HG02571 (cell line): ENCODE measurements at regions not wholly inside any gene's neighbourhood (a gene's known extent, or its start where the extent isn't known, plus 50 kb on each side); places are given as distances from the start of the nearest gene placed in this dataset.

Experiments used
- ATAC-seq: cut with Tn5 transposase; IDR thresholded peaks from one replicate; pipeline ENCODE4 v1.9.1; 2021; ENCODE audit warnings: mild to moderate bottlenecking, moderate library complexity; ENCODE audit not compliant: unreplicated experiment

DNA sequence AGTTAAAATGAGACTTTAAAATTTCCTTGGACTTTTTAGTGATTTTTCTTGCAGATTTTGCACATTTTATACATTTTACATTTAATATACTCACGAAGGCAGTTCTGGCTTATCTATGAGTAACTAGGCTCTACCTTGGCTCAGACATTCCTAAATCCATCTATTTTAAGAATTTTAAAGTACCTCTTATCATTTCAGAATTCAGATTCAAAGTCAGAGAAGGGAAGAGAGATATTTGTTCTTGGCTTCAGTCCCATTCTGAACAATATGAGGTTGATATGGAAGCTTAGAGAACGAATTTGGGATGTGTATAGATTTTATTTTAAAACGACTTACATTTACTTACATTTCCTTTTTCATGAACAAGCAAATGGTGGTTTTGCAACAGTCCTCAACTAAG is 230.2 kb downstream of the LMO4 start:
- ATAC-seq, result no peak

DNA sequence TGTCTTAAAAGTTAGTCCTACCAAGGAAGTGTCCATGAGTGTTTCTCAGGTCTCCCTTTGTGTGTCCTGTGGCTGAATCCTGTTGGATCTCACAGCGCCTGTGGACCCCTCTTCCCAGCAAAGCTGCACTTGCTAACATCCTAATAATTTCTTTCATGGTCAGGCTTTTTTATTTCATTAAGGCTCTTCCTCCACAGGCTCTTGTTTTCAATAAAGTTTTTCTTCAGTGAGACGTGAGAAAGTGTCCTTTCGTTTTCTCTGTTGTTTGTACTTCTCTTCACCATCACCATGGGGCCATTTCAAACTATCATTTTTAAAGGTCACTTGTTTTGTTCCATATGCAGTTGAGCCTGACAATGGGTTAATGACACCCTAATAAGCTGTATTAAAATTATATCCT is 231.5 kb downstream of the LMO4 start:
- no peak for ATAC-seq

DNA sequence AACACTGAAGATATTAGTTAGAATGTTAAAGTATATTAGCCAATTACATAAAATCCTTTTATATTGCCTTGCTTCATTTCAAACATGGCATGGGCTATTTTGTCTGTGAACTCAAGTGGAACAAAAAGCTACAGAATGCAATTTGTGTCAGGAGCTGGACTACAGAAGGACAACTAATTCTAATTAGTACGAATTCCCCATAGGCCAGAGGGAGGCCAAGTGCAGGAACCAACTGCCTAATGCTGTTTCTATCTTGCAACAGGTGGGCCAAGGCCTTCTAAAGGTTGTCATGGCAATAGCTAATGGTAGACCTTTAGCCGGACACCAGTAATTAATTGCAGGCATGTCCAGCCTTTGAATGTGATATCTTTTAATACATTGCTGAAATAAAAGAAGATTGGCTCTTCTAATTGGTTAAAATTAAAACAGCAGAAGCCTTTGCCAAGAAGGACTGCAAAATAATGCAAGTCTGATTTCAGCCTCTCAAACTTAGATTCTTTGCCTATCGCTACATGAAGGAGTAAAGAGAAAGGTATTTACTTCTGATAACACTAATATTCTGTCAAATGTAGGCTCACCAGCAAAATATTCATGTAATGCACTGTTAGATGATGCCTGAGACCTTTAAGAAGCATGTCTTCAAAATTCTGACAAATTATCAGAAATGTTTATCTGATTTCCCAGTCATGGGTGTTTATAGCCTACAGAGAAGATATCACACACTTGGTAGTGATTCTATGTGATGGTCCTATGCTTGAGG is 232.1 kb downstream of the LMO4 start:
- ATAC-seq, result no peak

DNA sequence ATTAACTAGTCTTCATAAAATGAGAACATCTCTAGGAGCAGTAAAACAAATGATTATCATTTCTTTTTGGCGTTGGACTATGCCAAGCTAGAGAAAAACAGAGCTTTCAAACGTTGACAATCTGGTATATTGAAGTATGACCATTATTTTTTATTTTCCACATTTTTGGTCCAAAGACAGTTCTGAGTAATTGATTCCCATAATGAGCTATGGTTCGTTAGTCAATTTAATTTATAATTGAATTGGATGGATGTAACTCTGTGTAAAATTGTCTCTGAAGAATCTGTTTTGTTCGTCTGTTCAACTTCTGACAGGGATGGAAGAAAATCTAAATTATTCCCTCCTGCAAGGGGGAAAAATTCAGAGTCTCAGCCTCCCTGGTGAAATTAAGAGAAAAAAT is 234.5 kb downstream of the LMO4 start:
- ATAC-seq, result no peak

DNA sequence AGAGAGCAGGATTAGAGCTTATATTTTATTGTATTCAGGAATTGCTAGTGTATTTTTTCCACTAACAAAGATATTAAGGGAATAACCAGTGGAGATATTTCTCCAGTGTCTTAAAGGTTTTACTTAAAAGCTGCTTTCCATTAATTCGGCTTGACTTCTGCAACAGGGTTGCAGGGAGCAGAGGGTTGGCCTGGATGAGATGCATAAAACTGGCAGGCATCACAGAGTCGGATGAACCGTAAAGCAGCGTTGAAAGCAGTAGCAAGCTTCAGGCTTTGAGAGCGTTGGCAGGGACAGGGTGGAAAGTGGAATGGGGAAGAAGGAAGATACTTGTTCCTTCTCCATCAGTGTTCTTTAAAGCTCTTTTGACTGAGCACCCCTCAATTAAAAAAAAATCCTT is 237.2 kb downstream of the LMO4 start:
- no peak for ATAC-seq

DNA sequence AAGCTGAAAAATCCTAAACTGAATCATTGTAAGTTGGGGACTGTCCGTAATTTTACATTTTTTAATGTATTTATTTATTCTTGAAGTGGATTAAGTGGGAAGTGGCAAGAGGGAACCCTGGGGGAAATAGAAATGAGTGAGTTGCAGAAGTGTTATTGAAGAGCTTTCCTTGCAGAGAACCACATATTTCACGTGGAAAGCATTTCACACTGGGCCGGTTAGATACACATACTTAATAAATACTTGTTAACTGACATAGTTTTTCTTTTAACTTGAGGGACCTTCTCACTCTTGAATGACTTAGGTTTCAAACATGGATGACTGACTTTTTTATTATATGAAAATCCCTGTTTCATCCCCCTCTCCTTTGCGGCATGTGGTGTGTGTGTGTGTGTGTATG is 239.3 kb downstream of the LMO4 start:
- ATAC-seq, result no peak

DNA sequence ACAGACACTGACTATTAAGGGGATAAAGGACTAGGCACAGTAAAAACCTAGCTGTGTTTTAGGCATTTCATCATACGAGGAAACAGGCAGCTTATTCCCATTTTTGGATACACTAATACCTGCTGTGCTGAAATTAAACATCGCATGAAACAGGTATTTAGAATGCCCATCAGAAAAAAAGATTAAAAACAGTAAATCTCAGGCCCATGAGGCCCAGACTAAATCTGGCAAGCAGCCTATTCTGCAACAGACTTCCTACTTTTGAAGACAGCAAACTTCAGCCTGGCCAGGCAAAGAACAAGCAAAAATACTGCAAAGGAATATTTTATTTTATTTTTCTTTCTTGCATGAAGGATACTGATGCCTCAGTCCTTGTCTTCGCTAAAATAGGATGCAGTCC is 240.2 kb downstream of the LMO4 start:
- ATAC-seq, result no peak

DNA sequence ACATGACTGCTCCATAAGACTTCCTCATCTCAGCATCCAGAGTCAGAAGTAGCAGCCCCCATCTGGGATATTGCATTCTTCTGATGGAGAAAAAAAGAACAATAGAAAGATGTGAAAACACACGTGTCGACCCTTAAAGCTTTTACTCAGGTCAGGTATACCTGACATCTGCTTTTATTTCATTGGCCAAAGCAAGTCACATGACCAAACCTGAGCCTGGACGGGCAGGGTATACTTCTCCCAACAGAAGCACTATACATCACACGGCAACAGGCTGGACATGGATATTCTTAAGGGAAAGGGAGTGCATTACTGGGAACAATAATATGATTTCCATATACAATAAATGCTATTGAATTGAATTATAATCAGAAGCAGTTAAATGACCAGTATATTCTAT is 243.3 kb downstream of the LMO4 start:
- ATAC-seq, result no peak

DNA sequence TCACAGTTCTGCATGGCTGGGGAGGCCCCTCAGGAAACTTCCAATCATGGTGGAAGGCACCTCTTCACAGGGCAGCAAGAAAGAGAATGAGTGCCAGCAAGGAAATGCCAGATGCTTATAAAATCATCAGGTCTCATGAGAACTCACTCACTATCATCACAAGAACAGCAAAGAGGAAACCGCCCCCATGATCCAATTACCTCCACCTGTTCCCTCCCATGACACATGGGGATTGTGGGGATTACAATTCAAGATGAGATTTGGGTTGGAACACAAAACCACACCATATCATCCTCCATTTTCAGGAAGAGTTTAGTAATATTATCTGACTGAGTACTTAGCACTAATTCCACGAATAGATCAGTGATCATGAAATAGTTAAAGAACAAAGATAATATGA is 244.2 kb downstream of the LMO4 start:
- ATAC-seq, result no peak

DNA sequence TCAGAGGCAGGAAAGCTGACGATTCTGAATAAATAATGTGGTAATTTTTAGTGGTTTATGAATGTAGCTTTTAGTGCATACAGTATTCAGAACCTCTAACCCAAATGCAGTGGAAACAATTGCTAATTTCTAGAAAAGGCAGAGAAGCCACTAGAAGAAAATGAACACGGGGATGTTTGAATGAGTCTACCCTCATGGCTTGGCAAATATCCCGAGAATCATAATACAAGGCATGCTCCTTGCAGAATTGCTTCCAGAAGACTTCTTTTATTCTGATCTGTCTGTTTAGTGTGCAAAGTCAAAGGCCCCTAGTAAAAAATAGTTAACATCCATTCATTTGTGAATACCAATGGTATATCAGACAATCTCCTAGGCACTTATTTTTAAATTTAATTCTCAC is 246.8 kb downstream of the LMO4 start:
- no peak for ATAC-seq

DNA sequence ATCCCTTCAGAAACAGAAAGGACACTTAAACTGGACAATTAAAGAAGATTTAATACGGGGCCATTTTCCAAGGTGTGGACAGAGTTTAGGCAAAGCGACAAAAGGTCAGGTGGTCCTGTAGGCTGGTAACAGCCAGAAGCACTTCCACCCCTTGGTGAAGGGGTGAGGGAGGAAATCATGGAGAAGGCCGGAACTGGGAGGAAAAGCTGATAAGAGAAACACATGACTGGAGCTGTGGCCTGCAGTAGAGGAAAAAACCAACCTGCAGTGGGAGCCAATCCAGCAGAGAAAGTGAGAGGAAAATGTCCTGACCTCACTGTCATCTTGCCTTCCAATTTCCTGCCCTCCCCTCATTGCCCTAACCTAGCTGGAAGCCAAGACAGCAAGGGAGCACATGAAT is 249.8 kb downstream of the LMO4 start:
- no peak for ATAC-seq

DNA sequence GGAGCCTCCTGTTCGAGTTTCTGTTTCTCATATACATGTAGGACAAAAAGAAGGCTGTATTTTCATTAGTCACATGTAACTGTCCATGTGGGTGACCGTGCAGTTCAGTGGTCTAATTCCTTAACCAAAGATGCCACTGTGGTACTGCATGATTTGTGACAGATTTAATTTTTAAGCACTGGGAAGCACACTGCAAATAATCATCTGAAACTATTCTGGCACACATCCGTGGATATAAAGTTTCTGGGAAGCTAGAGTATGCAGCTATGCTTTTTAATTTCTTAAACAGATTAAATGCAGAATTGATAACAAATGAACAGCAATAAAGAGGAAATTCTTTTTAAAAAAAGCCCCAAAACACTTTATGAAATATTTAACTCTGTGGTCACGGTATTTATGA is 254.8 kb downstream of the LMO4 start:
- no peak for ATAC-seq

DNA sequence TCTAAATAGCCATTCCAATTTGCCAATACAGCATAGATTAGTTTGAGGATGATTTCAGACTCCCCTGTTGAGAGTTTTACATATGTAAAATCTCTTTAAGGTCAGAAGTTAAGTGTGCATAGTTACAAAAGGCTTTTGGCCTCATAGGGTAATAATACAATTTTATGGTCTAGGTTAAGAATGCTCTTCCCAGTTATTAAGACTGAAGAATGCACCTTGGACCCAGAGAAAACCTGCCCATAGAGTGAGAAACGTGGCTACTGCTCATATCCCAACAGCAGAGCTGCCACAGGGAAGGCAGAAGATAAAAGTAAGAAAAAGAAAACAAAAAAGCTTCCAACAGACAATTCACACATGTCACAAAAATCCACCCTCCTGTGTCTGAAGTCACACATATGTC is 255.9 kb downstream of the LMO4 start:
- no peak for ATAC-seq

DNA sequence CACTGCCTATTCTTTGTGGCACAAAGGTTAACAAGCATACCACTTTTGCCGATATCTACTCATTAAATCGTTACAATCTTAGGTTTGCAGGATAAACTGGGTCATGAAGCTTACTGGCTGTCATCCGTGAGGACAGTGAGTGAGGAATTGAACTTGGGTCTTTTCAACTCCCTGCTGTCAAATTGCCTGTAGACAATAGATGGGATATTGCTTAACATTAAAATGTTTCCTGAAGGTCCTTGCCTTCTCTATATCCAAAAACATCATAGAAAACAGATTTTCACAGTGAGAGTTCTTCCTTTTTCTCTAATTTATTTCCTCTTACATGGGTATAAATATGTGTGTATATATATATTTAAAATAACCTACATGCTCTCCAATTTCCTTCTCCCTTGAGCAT is 257.8 kb downstream of the LMO4 start:
- no peak for ATAC-seq

DNA sequence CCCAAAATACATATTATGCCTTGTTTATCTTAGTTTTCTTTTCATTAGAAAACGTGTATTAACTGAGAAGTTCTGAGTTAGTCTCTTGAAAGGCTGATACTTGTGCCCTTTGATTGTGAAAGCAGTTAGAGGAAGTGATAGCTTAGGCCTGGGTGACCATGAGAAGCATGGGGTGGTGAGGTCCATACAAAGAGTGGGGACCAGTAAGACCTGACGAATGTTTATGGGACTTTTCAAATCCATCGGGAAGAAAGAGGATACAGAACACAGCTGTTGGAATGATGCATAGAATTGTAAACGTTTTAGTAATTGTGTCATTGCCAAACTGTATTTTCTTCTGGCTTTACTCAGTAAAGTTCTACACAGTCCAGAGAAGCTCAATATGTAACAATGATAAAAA is 259.8 kb downstream of the LMO4 start:
- ATAC-seq, result peak; percentile 78

DNA sequence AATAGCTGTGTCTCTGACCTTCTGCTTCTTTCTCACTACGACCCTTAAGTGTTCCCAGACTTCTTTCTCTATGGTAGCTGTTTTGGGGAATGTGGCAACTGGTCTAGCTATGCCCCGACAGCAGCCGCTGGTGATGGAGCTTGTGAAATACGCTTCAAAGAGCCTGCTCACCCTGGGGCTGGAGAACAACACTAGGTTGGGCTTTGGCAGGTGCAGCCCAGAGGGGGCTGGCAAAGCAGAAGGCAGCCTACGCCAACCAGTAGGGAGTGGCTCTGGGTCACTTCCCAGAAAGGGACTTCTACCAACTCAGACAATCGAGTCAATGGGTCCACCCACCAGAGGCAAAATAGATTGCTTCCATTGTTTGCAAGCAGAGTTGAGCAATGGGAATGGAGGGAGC is 262.8 kb downstream of the LMO4 start:
- no peak for ATAC-seq

DNA sequence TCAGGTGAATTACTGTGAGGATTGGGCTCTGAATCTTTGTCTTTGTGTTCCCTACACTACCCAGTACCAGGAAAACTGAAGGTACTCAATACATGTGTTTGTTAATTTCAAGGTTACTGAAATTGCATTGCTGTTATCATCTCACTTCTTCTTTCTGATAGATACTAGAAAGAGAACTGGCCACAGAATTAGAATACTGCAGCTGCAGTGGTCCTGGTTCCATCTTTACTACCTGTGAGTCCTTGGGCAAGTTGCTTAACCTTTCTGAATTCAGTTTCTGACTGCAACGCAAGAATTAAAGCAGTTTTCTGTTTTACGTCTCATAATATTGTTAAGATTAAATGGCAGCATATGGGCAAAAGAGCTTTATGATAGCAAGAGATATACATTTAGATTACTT is 263.5 kb downstream of the LMO4 start:
- ATAC-seq, result peak; percentile 90

DNA sequence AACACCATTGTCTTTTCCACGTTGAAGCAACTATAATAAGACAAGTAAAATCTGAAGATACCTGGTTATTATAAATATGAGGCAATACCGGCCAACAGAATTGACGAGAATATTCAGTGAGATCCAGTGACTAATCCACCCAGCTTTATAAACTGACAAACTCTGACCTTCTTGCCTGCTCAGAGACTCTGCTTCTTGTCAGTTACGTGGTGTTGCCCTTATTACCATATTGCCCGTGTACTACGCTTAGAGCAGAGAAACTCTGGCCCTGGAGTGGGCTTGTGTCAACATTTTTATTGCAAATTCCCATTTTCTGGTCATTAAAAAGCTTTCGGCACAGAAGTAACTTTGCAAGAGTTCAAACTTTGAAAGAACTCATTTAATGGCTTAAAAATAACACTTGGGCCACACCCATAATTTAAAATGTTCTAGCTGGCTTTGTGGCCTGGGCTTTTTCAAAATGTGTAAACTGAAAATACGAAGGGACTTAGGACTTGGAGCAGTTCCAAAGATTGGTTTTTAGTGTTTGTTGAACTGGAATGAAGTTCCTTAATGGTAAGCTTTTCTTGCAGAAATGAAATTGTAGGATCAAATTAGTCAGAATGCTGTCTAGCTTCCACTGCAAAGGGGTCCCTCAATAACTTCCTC is 266.2 kb downstream of the LMO4 start:
- ATAC-seq, result no peak

DNA sequence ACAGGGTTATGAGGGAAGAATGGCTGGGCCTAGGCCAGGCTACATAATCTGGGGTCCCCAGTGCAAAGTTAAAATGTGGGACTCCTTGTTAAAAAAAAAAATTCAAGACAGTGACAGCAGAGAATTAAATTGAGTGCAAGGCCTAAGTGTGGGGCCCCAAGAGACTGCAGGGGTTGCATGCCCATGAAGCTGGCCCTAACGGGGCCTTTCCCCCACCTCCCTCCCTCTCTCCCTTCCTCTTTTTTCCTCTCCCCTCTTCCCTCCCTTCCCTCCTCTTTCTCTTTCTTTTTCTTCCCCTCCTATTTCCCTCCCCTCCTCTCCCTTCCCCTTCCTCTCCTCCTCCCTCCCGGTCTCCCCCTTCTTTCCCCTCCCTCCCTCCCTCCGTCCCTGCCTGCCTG is 266.7 kb downstream of the LMO4 start:
- ATAC-seq, result no peak

DNA sequence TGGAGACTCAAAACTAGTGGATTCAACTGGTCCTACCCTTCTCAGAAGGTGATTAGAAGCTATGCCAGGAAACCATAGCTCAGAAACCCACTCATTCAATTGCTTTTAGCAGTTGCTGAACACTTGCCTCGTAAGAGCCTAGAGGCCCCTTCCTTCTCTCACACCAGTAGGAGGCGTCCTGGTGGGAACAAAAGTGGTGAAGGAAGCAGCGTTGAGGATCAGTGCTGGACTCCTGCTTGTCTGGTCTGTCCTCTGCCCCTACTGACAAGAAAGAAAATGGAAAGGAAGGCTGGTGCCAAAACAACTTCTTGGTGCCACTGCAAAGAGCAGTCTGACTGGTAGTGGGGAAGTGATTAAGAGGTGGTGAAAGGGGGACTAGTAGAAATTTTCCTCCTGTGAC is 269.7 kb downstream of the LMO4 start:
- no peak for ATAC-seq

DNA sequence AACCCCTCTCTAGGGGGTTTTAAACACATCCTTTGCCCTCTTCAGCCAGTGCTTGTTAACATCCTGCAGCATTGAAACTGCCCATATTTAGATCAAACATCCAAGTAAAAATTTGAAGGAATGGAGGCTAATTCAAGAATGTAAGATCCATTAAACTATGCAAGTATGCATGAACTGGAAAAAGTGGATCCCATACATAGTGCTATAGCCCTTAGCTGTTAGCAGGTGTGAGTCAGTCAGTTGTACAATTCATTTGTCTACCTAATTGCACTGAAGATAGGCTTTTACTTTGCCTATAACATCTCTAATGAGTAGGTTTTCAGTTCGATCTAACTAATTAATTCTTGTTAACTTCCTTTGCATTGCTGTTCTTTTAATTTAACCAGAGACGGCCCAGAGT is 270.9 kb downstream of the LMO4 start:
- ATAC-seq, result no peak

DNA sequence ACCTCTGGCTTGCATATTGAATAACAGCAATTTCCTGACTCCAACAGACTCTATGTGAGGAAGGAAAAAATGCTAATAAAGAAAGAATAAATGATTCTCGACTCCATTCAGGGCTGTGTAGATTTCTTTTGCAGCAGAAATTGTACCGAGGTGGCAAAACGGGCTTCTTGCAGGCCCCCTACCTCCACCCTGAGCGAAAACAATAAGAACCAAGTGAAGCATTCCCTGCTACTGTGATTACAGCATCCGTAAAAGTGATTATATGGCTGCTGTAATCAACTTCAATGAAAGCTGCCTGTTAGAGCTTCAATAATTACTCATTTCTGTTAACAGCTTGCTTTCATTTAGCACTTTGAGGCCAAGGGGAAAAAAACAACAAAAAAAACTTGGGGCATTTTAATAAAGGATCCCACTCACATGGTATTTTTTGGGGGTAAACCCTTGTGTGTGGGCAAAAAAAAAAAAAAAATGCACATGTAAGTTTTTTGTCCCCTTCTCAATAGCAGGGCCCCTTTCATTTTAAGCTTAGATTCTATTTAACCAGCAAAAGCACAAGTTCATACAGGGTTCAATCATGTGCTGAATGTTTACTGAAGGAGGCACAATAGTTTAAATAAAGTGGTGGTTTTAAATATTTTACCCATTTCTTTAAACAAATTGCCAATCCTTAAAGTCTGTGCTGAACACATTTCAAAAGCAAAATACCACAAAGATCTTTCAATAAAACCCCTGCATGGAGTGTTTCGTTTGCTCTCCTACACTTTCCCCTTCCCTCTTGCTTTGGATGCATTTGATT is 271.6 kb downstream of the LMO4 start:
- no peak for ATAC-seq
